Stromal cell of bone marrow (primary cell): ENCODE measurements at regions not wholly inside any gene's neighbourhood (a gene's known extent, or its start where the extent isn't known, plus 50 kb on each side); places are given as distances from the start of the nearest gene placed in this dataset.
A peak's percentile ranks its signal among the peaks of the same experiment; 100 is the strongest.

Source experiments
- DNase-seq: peaks from one replicate; pipeline ENCODE4 v3.0.0-alpha.2; 2012; ENCODE audit warnings: low read depth

- no peak for DNase-seq
These were observed 305.1 kb downstream of the CTTN start for GRCh38 chr11:70703141-70704064.

DNA sequence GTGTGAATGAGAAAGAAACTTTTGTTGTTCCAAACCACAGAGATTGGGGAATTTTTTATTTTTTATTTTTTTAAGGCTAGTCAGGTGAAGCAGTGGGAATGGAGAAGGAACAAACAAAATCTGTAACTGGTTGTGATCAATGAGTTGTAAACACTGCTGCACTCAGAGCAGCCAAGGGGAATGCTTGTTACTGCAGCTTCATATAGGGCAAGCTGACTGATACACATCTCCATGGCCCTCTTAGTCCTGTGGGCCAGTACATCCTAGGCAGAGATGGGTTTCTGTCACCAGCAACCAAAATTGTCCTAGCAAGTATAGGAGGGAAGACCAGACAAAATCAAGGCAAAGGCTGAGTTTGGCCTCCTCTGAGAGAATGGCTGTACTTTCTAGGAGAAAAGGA lies 306.8 kb downstream of the CTTN start:
- no peak for DNase-seq

DNA sequence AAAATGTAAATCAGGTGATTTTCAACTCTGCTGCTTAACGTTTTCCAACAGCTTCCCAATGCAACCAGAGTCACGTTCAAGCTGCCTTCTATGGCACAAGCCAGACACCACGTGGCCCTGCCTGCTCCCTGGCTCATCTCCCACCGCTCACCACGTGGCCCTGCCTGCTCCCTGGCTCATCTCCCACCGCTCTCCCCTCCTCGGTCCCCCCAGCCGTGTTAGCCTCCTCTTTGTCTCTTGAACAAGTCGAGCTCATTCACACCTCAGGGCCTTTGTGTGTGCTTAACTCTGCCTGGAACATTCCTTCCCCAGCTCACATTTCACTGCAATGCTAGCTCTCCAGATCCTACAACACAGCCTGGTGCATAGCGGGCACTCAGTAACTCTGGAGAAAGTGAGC lies 307.6 kb downstream of the CTTN start:
- no peak for DNase-seq

DNA sequence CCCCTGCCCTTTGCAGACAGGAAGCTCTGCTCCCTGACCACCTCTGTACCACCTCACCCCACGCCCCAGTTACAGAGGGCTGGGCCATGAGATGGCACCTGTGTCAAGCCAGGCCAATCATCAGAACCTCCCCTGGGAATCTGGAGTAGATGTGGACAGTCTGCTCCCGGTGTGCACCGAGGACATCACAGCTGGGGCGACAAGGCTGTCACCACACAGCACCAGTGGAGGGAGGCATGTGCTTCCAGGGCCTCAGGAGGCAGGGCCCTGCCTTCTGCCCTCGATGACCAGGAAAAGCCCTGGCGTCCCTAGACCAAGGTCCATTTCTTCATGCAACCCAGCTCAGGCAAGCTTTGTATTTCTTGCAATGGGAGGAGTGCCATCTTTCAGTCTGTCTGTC lies 309.5 kb downstream of the CTTN start:
- no peak for DNase-seq

- no peak for DNase-seq
These were observed 311.3 kb downstream of the CTTN start for GRCh38 chr11:70709596-70709995.

DNA sequence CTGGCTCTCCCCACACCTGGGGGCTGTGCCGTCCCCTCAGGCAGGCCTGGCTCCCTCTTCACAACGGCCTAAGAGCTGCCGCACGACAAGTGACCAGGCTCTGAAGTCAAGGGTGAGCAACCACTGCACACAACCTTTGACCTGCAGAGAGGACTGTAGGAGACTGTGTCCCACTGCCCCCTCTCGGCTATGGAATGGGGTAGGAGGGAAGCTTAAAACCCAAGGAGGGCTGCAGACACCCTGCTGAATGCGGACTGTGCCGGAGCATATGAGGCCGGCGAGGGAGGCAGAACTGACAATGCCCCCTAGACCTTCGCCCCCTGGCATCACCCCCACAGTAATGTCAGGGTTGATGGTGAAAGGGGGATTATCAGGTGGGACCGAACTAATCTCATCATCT lies 311.9 kb downstream of the CTTN start:
- DNase-seq: no peak

- no peak for DNase-seq
These were observed 312.3 kb downstream of the CTTN start for GRCh38 chr11:70710601-70711000.

DNA sequence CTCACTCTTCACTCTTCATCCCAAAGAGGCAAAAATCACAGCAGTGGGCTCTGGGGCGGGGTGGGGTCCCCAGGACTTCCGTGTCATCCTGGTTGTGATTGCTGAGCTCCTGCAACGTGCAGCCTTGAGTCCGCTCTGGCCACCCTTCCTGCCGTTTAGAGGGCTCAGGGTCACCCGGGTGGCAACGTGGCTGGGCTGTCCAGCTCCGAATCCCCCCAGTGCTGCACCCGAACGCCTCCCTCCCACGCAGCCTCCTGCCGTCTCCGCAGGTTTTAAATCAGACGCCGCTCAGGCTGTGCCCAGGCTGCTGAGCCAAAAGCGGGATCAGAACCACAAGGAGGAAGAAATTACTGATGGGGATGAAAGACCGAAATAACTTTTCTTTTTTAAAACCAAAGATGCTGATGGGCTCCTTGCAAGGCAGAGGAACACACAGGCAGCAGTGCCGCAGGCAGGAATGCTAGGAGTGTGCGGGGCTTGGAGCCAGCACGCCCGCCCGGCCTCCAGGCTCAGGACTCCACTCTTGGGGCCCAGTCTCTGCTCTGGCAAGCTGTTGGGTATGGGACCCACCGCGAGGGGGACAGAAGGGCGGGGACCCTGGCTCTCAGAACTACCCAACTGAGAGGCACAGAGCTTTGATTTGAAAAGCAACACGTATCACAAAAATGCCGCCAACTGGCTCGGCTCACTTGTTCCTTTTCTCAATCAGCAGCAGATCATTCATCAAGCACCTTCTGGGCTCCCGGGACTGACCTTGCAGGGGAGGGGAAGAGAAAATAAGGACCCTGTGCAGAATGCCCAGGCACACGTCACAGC lies 313.0 kb downstream of the CTTN start:
- no peak for DNase-seq

GRCh38 chr11:70711911-70712185 lies 313.5 kb downstream of the CTTN start:
- DNase-seq: no peak

DNA sequence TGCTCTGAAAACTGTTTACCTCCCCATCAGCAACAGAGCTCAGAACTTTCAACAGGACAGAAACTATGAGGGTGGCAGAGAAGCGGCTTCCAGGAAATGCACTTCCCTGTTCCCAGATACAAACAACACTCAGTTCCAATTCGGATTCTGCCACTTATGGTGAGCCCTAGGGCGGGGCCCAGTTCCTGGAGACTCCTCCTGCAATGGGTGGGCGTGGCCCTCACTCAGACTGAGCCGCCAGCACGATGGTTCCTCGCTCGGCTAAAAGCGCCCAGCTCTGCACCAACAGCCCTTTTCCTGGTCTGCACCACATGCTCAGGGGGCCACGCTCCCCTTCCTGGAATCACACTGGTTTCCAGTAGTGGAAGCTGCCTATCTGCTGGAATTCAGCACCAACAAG lies 314.1 kb downstream of the CTTN start:
- DNase-seq: no peak

- no peak for DNase-seq
These were observed 314.9 kb downstream of the CTTN start for GRCh38 chr11:70713086-70713835.

- DNase-seq: no peak
These were observed 315.8 kb downstream of the CTTN start for GRCh38 chr11:70713988-70714665.

DNA sequence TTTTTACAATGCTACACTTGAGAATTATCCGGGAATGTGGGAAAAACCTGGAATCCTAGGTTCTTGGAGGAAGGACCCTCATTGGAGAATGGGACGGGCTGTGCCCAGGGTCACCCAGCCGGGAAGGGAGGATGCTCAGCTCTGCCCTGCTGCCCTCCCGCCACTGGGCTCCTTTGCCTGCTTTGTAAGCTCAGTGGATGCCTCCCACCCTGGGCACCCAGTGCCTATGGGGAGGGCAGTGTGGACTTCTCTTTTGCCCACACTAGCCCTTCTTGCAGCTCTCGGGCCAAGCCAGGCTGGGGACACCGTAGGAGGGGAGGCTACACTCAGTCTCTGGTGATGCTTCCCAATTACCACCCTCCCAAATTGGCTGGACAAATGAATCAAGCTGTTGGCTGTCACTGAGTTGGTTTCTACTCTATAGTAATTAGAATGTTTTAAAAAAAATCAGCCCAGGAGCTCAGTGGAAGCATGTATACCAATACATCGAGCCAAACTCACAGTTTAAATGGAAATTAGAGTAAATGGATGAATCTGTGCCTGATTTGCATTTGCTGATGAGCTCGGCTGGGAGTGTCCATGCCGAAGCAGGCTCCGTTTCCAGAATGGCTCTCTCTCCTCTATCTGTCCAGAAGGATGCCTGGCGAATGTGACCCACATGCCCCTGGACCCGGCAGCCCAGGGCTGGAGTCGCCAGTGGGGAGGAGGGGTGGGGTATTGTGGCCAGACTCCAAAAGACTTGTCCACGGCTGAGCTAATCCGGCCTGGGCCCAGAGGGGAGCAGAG lies 317.0 kb downstream of the CTTN start:
- DNase-seq: no peak

DNA sequence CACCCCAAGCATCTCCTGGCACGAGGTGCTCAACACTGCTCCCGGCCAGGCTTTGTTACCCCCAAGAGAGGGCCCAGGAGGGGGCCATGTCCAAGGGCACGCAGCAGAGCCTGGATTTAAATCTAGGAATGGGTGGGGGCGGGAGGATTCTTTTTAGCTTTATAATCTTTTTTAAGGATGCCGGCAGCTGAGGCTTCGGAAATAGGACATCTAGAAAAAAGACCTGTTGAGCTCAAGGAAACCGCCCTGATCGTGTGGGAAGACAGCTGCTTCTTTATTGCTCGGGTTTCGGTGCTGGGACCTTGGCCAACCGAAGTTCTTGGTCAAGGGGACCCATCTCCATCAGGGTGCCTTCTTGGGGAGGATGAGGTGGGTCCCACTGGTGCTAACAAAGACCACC lies 317.9 kb downstream of the CTTN start:
- no peak for DNase-seq

DNA sequence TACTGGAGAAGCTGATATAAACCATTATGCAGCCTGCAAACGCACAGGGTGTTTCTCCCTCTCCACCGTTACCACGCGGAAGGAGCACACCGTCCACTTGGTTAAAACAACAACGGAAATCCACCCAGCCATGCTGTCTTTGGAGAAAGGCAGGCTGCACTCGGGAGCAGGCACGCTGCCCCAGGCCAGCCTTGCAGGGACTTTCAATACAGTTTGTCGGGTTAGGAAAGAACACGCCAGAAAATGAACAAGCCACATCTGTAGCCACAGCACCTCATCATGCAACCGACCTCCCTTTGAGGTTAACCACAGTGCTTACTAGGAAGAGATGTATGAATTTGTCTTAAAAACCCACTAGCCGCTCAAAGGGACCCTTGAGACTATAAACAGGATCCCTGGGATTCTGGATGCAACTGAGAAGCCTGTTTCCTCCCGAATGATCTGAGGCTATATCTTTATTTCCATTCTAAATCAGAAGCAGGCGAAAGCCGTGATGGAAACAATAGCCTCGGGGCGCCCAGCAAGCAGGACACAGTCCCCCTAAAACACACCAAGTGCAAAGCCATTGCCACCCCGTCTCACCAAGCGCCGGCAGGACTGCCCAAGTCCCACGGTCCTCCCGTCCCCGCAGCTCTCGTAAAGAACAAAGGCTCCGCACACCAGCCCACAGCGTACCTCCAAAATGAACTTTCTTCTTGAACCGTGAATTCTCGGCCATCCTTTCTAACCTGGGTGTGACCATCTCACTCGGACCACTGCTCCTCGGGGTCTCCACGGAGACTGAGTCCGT lies 318.9 kb downstream of the CTTN start:
- peak; percentile 22 for DNase-seq

GRCh38 chr11:70717936-70718595 lies 319.7 kb downstream of the CTTN start:
- peak; percentile 12 for DNase-seq

DNA sequence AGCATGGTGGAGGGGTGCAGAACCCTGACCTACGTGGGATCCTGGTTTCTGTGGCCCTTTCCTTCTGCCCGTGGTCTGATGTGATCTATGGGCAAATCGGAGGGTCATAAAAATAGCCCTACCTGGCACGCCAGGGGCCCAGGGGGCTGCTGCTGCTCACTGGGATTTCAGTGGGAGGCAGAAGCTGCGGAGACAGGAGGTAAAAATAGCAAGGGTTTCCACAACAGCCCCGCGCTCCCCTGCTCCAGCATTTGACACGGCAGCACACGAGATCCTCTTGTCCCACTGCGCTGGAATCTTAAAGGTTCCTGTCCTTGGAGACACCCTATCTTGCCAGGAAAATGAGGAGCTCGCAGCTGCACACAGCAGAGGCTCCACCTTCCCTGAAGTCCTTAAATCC lies 321.2 kb downstream of the CTTN start:
- no peak for DNase-seq

- no peak for DNase-seq
These were observed 322.0 kb downstream of the CTTN start for GRCh38 chr11:70720281-70720680.

DNA sequence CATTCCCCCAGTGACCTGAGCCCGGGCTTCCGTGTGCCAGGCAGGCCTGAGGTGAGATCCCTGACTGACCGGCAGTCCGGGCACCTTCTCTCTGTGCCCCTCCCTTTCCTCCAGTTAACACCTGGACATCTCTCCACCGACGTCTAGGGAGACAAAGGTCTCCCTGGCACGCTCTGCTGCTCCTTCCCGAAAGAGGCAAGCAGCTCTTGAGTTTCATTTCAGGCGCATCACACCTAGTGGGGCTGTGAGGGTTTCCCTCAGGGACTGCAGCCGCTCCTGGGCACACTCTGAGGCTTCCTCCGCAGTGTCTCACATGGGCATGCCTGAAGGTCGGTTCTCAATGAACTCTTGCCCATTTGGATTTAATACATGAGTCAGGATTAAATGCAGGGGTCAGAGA lies 322.7 kb downstream of the CTTN start:
- DNase-seq: no peak

GRCh38 chr11:70725278-70725677 lies 326.9 kb downstream of the CTTN start:
- DNase-seq: no peak
